ENCODE measurements at regions not wholly inside any gene's neighbourhood (a gene's known extent, or its start where the extent isn't known, plus 50 kb on each side); places are given as distances from the start of the nearest gene placed in this dataset.

DNA sequence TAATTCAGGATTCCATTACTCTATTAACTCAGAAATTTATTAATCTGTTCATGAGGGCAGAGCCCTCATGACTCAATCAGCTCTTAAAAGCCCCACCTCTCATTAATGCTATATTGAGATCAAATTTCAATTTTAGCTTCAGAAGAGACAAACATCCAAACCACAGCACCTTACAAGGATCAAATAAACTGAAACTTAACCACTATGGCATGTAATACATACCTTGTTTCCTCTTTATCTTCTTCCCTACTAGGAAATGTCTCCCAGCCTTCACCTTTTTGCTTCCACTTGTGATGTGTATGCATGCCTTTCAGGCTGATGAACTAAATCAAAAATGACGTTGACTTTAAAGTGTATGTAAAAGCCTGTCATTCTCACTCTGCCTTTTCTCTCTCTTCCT is 2121.3 kb downstream of the NCAM2 start:
- TF ChIP-seq, protein P1, sequence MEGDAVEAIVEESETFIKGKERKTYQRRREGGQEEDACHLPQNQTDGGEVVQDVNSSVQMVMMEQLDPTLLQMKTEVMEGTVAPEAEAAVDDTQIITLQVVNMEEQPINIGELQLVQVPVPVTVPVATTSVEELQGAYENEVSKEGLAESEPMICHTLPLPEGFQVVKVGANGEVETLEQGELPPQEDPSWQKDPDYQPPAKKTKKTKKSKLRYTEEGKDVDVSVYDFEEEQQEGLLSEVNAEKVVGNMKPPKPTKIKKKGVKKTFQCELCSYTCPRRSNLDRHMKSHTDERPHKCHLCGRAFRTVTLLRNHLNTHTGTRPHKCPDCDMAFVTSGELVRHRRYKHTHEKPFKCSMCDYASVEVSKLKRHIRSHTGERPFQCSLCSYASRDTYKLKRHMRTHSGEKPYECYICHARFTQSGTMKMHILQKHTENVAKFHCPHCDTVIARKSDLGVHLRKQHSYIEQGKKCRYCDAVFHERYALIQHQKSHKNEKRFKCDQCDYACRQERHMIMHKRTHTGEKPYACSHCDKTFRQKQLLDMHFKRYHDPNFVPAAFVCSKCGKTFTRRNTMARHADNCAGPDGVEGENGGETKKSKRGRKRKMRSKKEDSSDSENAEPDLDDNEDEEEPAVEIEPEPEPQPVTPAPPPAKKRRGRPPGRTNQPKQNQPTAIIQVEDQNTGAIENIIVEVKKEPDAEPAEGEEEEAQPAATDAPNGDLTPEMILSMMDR (IDR thresholded peaks at IDR 0.05; ENCODE audit: insufficient read depth, low read depth, low read length), result no peak
- CTCF ChIA-PET, result no interaction called here

DNA sequence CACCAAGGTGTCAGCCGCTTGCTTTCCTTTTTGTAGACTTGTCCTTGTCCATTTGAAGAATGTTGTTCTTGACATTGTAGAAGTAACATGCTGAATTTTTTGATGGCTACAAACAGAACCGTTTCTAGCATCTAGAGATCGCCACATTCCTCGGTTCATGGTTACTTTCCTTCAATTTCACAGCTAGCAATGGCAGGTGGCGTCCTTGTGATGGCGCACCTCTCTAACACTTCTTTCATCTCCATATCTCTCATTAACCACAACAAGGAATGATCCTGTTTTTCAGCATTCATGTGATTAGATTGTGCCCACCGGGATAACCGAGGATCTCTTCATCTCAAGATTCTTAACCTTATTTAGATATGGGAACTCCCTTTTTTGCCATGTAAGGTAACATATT is 2129.8 kb downstream of the NCAM2 start:
- TF ChIP-seq, protein P1 (IDR thresholded peaks at IDR 0.05; ENCODE audit: insufficient read depth, low read depth, low read length), result no peak
- POLR2A ChIA-PET, result no interaction called here
- H3K36me3 ChIP-seq (ENCODE audit: control insufficient read depth, insufficient read depth, low read length), result no peaks in the 10 kb centered on the region
- no peak overlapping the region for H3K4me3 ChIP-seq (ENCODE audit: low read depth, low read length)
- CTCF ChIA-PET, result no interaction called here
- no peak for DNase-seq (ENCODE audit: low read depth)
- H3K27me3 ChIP-seq (ENCODE audit: control insufficient read depth, insufficient read depth, low read length), result no peaks in the 10 kb centered on the region

More for the DNA sequence above, 2121.3 kb downstream of the NCAM2 start:
- Histone ChIP-seq H3K27me3 (ENCODE audit: control insufficient read depth, insufficient read depth, low read length) (no peaks in the 10 kb centered on the region), H3K36me3 (ENCODE audit: control insufficient read depth, insufficient read depth, low read length) (no peaks in the 10 kb centered on the region), H3K4me3 (ENCODE audit: low read depth, low read length) (no peak overlapping the region)
- DNase-seq (ENCODE audit: low read depth), result no peak
- POLR2A ChIA-PET, result no interaction called here

DNA sequence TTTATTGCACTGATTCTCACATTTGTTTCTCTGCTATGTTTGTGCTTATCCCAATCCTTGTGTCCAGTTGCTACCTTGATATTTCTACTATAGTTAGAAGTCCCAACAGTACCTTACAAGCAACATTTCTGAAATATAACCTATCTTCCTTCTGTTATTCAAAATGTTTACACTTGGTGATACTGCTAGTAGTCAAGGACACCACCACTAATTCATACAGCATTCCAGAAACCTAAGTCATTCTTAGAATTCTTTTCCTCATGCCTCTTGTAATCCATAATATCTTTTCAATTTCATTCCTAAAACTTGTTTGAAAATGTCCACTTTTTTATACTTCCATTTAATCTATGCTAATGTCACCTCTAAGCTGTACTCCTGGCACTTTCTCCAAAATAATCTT is 2132.1 kb downstream of the NCAM2 start:
- CTCF ChIA-PET, result no interaction called here
- Histone ChIP-seq H3K4me3 (ENCODE audit: low read depth, low read length) (no peak overlapping the region), H3K36me3 (ENCODE audit: control insufficient read depth, insufficient read depth, low read length) (no peaks in the 10 kb centered on the region), H3K27me3 (ENCODE audit: control insufficient read depth, insufficient read depth, low read length) (no peaks in the 10 kb centered on the region)
- TF ChIP-seq, protein P1 (IDR thresholded peaks at IDR 0.05; ENCODE audit: insufficient read depth, low read depth, low read length), result no peak
- DNase-seq (ENCODE audit: low read depth), result no peak
- POLR2A ChIA-PET, result no interaction called here

DNA sequence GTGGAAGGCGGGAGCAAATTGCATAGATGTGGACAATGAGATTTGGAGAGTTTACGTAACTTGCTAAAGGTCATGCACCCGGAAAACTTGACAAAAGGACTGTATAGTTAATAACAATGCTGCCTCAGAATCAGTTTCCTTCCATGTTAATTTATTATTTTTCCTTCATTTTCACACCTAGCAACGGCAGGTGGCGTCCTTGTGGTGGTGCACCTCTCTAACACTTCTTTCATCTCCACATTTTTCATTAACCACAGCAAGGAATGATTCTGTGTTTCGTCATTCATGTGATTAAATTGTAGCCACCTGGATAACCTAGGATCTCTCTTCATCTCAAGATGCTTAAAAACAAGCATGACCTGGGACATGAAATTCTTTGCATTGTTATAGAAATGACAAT is 2133.0 kb downstream of the NCAM2 start:
- CTCF ChIA-PET, result no interaction called here
- POLR2A ChIA-PET, result no interaction called here

DNA sequence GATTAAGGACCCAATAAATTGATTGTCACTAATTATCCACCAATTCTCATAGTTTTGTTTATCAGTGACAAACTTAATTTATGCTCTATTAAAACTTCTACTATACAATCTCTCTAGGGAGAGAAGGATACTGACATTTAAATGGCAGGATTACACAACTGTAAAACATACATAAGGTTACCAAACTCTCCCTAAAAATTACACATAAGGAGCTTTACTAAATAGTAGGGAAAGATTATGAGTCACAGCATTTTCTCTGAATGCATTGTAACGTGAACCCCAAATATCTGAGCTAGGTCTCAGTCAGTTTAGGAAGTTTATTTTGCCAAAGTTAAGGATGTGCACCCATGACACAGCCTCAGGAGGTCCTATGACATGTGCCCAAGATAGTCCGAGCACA is 2140.6 kb downstream of the NCAM2 start:
- ChIA-PET CTCF (no interaction called here), POLR2A (no interaction called here)
- H3K27me3 ChIP-seq (ENCODE audit: control insufficient read depth, insufficient read depth, low read length), result no peaks in the 10 kb centered on the region
- TF ChIP-seq, protein P1 (IDR thresholded peaks at IDR 0.05; ENCODE audit: insufficient read depth, low read depth, low read length), result no peak
- no peak overlapping the region for H3K4me3 ChIP-seq (ENCODE audit: low read depth, low read length)
- DNase-seq (ENCODE audit: low read depth), result no peak
- H3K36me3 ChIP-seq (ENCODE audit: control insufficient read depth, insufficient read depth, low read length), result no peaks in the 10 kb centered on the region

More for the DNA sequence above, 2133.0 kb downstream of the NCAM2 start:
- no peak for DNase-seq (ENCODE audit: low read depth)
- no peaks in the 10 kb centered on the region for H3K27me3 ChIP-seq (ENCODE audit: control insufficient read depth, insufficient read depth, low read length)
- H3K4me3 ChIP-seq (ENCODE audit: low read depth, low read length), result no peak overlapping the region
- TF ChIP-seq, protein P1 (IDR thresholded peaks at IDR 0.05; ENCODE audit: insufficient read depth, low read depth, low read length), result no peak
- no peaks in the 10 kb centered on the region for H3K36me3 ChIP-seq (ENCODE audit: control insufficient read depth, insufficient read depth, low read length)
